Urinary bladder (tissue), 3 donors: ENCODE measurements at regions not wholly inside any gene's neighbourhood (a gene's known extent, or its start where the extent isn't known, plus 50 kb on each side); places are given as distances from the start of the nearest gene placed in this dataset.
A peak's percentile ranks its signal among the peaks of the same experiment; 100 is the strongest.
"Not testable (repeated sequence)": the region's sequence is repeated elsewhere in the genome, so short reads cannot be mapped to it uniquely, and the experiment has no call there.

Source experiments
- DNase-seq: peaks from one replicate; pipeline ENCODE4 v3.0.0-alpha.2; 2015; ENCODE audit errors: extremely low spot score
- H3K27ac ChIP-seq: one replicate; pipeline ENCODE4 v1.5.1; 2013; ENCODE audit warnings: low read depth, mild to moderate bottlenecking, moderate library complexity
- H3K36me3 ChIP-seq: one replicate; pipeline ENCODE4 v1.6.1; 2013; ENCODE audit warnings: mild to moderate bottlenecking, moderate library complexity; ENCODE audit not compliant: insufficient read depth
- H3K4me1 ChIP-seq: one replicate; pipeline ENCODE4 v1.6.1; 2013; ENCODE audit warnings: mild to moderate bottlenecking, moderate library complexity; ENCODE audit not compliant: insufficient read depth
- H3K4me3 ChIP-seq: one replicate; pipeline ENCODE4 v1.5.1; 2013; ENCODE audit warnings: low read depth, low read length
- WGBS: extraction: QIAGEN DNeasy Blood & Tissue Kit; methylation state at CpG from one replicate; pipeline ENCODE4 v1.1.7; 2013; 5-methylcytosine and 5-hydroxymethylcytosine counted together
- donor health status: healthy with polysubstance abuse.
- donor health status: healthy.

DNA sequence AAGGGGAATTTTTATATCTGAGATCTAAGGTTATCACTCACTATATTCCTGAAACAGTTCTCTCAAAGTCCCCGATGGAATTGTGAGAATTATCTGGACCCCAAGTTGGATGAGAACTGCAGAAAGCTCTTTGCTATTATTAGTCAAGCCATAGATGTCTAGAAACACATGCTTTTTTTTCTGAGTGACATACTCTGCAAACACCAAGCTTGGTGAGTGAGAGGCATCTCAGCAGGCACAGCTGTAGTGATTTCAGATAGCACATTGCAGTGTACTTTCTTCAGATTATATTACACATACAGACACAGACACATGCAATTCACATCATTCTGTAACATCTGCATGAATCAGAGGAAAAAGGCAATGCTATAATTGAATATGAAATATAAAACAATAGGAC is 111.1 kb upstream of the UFL1 start:
- DNase-seq: no peak
- Histone ChIP-seq H3K36me3 (no peaks in the 10 kb centered on the region), H3K4me3 (no peak overlapping the region), H3K4me1 (no peaks in the 10 kb centered on the region), H3K27ac (no peak overlapping the region)
- 64% methylated on average over 1 of the region's 1 CpG for WGBS

DNA sequence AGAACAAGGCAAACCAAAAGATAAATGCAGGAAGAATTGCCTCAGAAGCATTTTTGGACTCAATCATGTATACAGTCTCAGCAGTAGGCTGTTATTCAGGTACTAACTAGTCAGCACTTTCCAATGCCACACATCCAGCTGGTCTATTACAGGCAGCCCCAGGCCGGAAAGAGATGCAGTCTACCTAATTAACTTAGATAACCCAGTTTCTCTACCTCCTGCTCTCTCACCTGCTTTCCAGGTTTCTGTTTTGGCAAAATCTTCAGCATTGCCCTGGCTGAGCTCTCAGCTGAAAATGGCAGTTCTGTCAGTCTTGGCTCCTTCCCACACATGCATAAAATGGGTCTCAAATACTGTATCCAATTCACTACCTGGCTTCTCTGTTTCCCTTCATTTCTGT is 101.3 kb upstream of the UFL1 start:
- no peak for DNase-seq
- H3K27ac ChIP-seq: no peak overlapping the region
- no peaks in the 10 kb centered on the region for H3K36me3 ChIP-seq
- 55% methylated on average over 1 of the region's 1 CpG for WGBS
- H3K4me1 ChIP-seq: no peaks in the 10 kb centered on the region
- no peak overlapping the region for H3K4me3 ChIP-seq

DNA sequence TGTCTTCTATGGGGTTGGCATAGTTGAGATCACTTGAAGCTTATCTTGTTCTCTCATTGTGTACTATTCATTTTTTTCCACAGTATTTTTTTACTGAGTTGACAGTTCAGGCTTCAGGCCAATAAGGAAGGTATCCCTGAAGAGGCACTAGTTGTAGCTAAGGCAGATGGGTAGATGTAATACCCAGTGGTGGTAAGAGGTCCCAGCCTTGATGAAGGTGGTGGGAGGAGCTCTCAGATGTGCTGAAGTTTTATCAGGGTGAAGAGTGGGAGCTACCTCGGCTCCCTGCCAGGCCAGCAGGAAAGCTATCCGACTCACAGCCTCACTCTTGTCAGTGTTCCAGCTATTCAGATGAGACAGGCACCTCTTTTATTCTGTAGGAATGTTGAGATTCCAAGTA is 87.7 kb upstream of the UFL1 start:
- no peak for DNase-seq
- H3K36me3 ChIP-seq: no peaks in the 10 kb centered on the region
- 91% methylated on average over 2 of the region's 2 CpGs for WGBS
- H3K27ac ChIP-seq: no peak overlapping the region
- H3K4me3 ChIP-seq: no peak overlapping the region
- no peaks in the 10 kb centered on the region for H3K4me1 ChIP-seq

GRCh38 chr6:96436398-96436797 is 85.2 kb upstream of the UFL1 start:
- WGBS: 58% methylated on average over 4 of the region's 4 CpGs
- no peak overlapping the region for H3K27ac ChIP-seq
- no peak overlapping the region for H3K4me3 ChIP-seq
- no peaks in the 10 kb centered on the region for H3K4me1 ChIP-seq
- no peaks in the 10 kb centered on the region for H3K36me3 ChIP-seq
- DNase-seq: no peak

- WGBS: 78% methylated on average over 6 of the region's 6 CpGs
- H3K4me3 ChIP-seq, H3K36me3 ChIP-seq, DNase-seq, H3K27ac ChIP-seq, H3K4me1 ChIP-seq: not testable (repeated sequence)
Measured at GRCh38 chr6:96437228-96437627, 84.4 kb upstream of the UFL1 start.

DNA sequence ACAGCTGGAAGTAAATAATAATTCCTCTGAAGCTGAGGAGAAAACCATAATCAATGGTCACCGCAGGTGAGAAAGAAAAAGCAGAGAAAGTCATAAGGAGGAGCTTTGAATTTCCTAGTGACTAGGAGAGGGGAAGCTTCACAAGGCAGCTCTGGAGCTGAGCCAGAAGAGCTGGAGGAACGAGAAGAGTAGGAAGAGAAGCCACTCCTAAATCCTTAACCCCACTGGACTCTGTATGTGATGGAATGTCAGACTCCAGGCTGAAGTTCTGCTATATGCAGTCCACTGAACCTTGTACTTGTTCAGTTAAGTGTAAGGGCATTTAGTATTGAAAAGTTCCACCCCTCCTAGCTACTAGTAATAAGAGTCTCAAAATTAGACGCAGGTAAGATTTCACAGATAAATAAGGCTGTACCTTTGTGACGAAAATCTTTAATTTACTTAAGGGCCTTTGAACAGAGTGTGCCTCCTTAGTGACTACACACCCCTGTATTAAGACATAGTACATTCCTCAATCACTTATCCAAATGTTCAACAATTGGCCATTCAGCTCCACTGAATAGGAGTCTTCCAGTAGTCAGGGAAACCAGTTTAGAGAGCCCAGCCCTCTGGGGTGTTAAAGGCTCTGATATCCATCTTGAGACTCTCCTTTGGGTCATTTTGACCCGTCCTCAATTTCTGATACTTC is 71.4 kb upstream of the UFL1 start:
- H3K4me1 ChIP-seq: no peaks in the 10 kb centered on the region
- no peak overlapping the region for H3K4me3 ChIP-seq
- WGBS: 53% methylated on average over 5 of the region's 5 CpGs
- H3K36me3 ChIP-seq: no peaks in the 10 kb centered on the region
- H3K27ac ChIP-seq: peak overlapping the region; percentile 10
- DNase-seq: peak; percentile 28

- DNase-seq: no peak
Measured at GRCh38 chr6:96450770-96451130, 70.9 kb upstream of the UFL1 start.

DNA sequence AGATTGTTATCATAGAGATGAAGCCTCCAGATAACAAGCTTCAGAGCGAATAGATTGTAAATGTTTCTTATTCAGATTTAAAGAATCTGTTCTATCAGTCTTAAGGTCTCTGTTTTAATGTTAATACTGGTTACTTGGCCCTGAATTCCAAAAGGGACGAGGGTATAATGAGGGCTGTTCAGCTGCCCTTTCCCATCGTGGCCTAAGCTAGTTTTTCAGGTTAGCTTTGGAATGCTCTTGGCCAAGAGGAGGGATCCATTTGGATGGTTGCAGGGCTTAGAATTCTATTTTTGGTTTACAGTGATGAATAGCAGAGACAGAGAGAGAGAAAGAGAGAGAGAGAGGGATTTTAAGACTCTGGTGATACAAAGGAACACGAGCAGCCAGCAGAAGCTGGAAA is 62.8 kb upstream of the UFL1 start:
- WGBS: 42% methylated on average over 4 of the region's 4 CpGs
- DNase-seq: no peak
- no peak overlapping the region for H3K27ac ChIP-seq
- H3K4me3 ChIP-seq: no peak overlapping the region
- no peaks in the 10 kb centered on the region for H3K36me3 ChIP-seq
- H3K4me1 ChIP-seq: no peaks in the 10 kb centered on the region

More at GRCh38 chr6:96450770-96451130, 70.9 kb upstream of the UFL1 start:
- no peaks in the 10 kb centered on the region for H3K4me1 ChIP-seq
- no peak overlapping the region for H3K4me3 ChIP-seq
- H3K36me3 ChIP-seq: no peaks in the 10 kb centered on the region
- no peak overlapping the region for H3K27ac ChIP-seq

DNA sequence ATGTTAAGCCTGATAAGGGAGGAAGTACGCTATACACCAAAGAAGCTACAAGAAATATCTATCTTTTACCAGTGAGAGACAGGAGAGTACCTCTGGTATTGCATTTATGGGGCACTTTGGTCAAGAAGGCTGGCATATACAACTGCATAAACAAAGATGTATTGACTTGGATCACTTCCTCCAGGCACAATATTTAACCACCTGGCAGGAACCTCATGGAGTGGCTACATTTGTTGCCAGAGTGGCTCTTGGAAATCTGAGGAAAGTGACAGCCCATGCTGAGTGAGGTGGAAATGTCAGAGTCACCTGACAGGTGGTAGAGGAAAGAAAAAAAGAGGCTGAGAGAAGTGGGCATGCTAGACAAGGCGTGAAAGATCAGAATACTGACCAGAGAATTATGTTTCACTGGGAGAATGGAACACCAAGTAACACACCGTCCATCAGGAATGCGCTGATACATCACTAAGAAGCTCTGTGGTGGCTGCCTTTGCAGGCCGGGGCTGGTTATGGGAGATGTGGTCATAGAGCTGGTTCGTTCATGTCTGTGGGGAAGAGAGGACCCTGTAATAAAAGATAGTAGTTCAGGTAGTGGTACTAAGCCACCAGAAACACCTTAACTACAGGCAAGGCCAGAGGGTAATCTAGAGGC is 61.4 kb upstream of the UFL1 start:
- no peak for DNase-seq
- Histone ChIP-seq H3K27ac (no peak overlapping the region), H3K4me1 (no peaks in the 10 kb centered on the region), H3K36me3 (no peaks in the 10 kb centered on the region), H3K4me3 (no peak overlapping the region)
- WGBS: 90% methylated on average over 6 of the region's 6 CpGs

GRCh38 chr6:96465321-96465903 is 56.2 kb upstream of the UFL1 start:
- Histone ChIP-seq H3K4me1 (no peaks in the 10 kb centered on the region), H3K27ac (no peak overlapping the region), H3K36me3 (no peaks in the 10 kb centered on the region), H3K4me3 (no peak overlapping the region)
- DNase-seq: no peak
- 86% methylated on average over 3 of the region's 3 CpGs for WGBS

DNA sequence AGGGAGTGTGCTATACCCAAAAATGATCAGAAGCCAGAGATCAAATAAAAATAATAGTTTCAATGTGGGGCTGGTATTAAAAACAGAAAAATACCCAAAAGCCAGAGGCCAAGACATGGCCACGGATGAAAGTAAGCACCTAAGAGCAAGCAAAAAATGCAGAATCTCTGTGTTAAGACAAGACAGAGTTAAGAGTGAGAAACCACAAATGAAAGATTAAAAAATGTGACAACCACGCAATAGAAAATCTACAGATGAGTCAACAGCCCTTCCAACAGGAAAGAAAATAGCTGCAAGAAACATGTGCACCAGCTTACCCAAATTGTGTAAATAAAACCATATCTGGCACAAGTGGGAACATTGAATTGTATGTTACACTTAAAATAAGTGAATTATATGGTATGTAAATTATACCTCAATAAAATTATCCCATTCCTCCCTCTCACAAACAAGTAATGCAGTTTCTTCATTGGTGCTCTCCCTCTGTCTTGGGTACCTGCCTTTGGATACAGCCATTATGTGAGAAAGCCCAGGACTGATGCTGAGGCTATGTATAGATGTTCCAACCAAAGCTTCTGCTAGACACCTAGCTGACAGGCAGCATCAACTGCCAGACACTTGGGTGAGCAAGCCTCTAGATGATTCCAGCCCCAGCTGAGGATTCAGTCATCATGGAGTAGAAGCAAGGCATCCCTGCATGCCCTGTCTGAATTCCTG is 55.3 kb upstream of the UFL1 start:
- no peak overlapping the region for H3K27ac ChIP-seq
- 83% methylated on average over 2 of the region's 2 CpGs for WGBS
- H3K4me1 ChIP-seq: no peaks in the 10 kb centered on the region
- no peak overlapping the region for H3K4me3 ChIP-seq
- no peaks in the 10 kb centered on the region for H3K36me3 ChIP-seq
- DNase-seq: no peak

DNA sequence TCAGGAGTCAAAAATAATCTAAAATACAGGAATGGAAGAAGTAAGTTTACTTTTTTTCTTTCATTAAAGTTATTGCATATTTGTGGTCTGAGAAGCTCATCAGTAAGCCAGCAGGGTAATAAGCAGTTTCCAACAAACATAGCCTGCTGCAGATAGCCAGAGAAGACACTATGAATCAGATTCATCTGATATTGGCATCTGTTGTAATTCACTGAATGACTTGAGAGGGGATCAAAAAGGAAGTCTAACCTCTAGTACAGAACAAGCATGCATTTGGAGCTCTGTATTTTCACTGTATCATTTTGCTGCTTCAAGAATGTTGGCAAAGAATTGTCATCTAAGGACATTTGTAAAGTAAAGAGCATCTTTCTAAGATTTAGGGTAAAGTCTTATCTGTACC is 53.8 kb upstream of the UFL1 start:
- Histone ChIP-seq H3K27ac (no peak overlapping the region), H3K4me3 (no peak overlapping the region), H3K36me3 (no peaks in the 10 kb centered on the region), H3K4me1 (no peaks in the 10 kb centered on the region)
- DNase-seq: no peak

- no peak for DNase-seq
- Histone ChIP-seq H3K4me3 (no peak overlapping the region), H3K27ac (no peak overlapping the region), H3K4me1 (no peaks in the 10 kb centered on the region), H3K36me3 (no peaks in the 10 kb centered on the region)
- WGBS: 42% methylated on average over 3 of the region's 3 CpGs
Measured at GRCh38 chr6:96468281-96468680, 53.3 kb upstream of the UFL1 start.

GRCh38 chr6:96468681-96469224 is 52.9 kb upstream of the UFL1 start:
- DNase-seq: no peak
- Histone ChIP-seq H3K27ac (no peak overlapping the region), H3K4me1 (no peaks in the 10 kb centered on the region), H3K4me3 (no peak overlapping the region), H3K36me3 (no peaks in the 10 kb centered on the region)
- WGBS: 3% methylated on average over 2 of the region's 2 CpGs
